Neural progenitor cell (in vitro differentiated cells): ENCODE measurements at regions not wholly inside any gene's neighbourhood (a gene's known extent, or its start where the extent isn't known, plus 50 kb on each side); places are given as distances from the start of the nearest gene placed in this dataset.
"Not testable (repeated sequence)": the region's sequence is repeated elsewhere in the genome, so short reads cannot be mapped to it uniquely, and the experiment has no call there.

Experiments used
- DNase-seq: peaks from one replicate; pipeline ENCODE4 v3.0.0-alpha.2; 2016; ENCODE audit warnings: low spot score
- H2AFZ ChIP-seq: fragments of 200-600 bp; sonication (generic); replicated peaks from 2 replicates; pipeline ENCODE4 v1.6.1; 2016; ENCODE audit warnings: antibody characterized with exemption
- H3F3A ChIP-seq: fragments of 200-600 bp; sonication (generic); 2 replicates; pipeline ENCODE4 v1.6.1; 2016; ENCODE audit warnings: antibody characterized with exemption, low read depth
- H3K27ac ChIP-seq: fragments of 200-600 bp; sonication (generic); 2 replicates; pipeline ENCODE4 v1.5.1; 2016; ENCODE audit warnings: mild to moderate bottlenecking
- H3K27me3 ChIP-seq: fragments of 200-600 bp; sonication (generic); 2 replicates; pipeline ENCODE4 v1.6.1; 2016; ENCODE audit warnings: mild to moderate bottlenecking, moderate library complexity
- H3K36me3 ChIP-seq: fragments of 200-600 bp; sonication (generic); 2 replicates; pipeline ENCODE4 v1.5.1; 2016
- H3K4me1 ChIP-seq: fragments of 200-600 bp; sonication (generic); 2 replicates; pipeline ENCODE4 v1.6.1; 2016; ENCODE audit warnings: mixed run types
- H3K4me2 ChIP-seq: fragments of 200-600 bp; sonication (generic); 2 replicates; pipeline ENCODE4 v1.6.1; 2016
- H3K4me3 ChIP-seq: fragments of 200-600 bp; sonication (generic); 2 replicates; pipeline ENCODE4 v1.5.1; 2016
- H3K79me2 ChIP-seq: fragments of 200-600 bp; sonication (generic); 2 replicates; pipeline ENCODE4 v1.6.1; 2016; ENCODE audit warnings: low read depth
- H3K9ac ChIP-seq: fragments of 200-600 bp; sonication (generic); 2 replicates; pipeline ENCODE4 v1.6.1; 2016
- H3K9me3 ChIP-seq: fragments of 200-600 bp; sonication (generic); 2 replicates; pipeline ENCODE4 v1.5.1; 2016; ENCODE audit warnings: low read depth
- H4K20me1 ChIP-seq: fragments of 200-600 bp; sonication (generic); 2 replicates; pipeline ENCODE4 v1.6.1; 2016; ENCODE audit warnings: low read depth
- H3K27ac Mint-ChIP-seq: 3 replicates; pipeline ENCODE4 v1.8.0; 2021; ENCODE audit warnings: mixed read lengths
- H3K27me3 Mint-ChIP-seq: 2 replicates; pipeline ENCODE4 v1.8.0; 2022; ENCODE audit warnings: low read depth, mild to moderate bottlenecking, inconsistent platforms, moderate library complexity, mixed read lengths; ENCODE audit not compliant: insufficient read depth
- H3K36me3 Mint-ChIP-seq: 3 replicates; pipeline ENCODE4 v1.8.0; 2021; ENCODE audit warnings: mixed read lengths
- H3K4me1 Mint-ChIP-seq: 3 replicates; pipeline ENCODE4 v1.8.0; 2021; ENCODE audit warnings: mixed read lengths
- H3K4me3 Mint-ChIP-seq: 3 replicates; pipeline ENCODE4 v1.8.0; 2021; ENCODE audit warnings: mild to moderate bottlenecking, moderate library complexity, mixed read lengths
- H3K9me3 Mint-ChIP-seq: 3 replicates; pipeline ENCODE4 v1.8.0; 2020; ENCODE audit warnings: mixed read lengths
- EZH2 ChIP-seq: fragments of 200-600 bp; sonication (generic); IDR thresholded peaks from 2 replicates; pipeline ENCODE4 v1.6.1; 2017; ENCODE audit warnings: antibody characterized with exemption, mild to moderate bottlenecking, moderate library complexity
- EZH2phosphoT487 ChIP-seq: fragments of 200-600 bp; sonication (generic); IDR thresholded peaks from 2 replicates; pipeline ENCODE4 v1.6.1; 2017; ENCODE audit warnings: antibody characterized with exemption
- TF ChIP-seq, protein P1 (sequence below): fragments of 200-600 bp; sonication (generic); IDR thresholded peaks from 2 replicates; pipeline ENCODE4 v1.5.1; 2017; ENCODE audit warnings: antibody characterized with exemption, mild to moderate bottlenecking

DNA sequence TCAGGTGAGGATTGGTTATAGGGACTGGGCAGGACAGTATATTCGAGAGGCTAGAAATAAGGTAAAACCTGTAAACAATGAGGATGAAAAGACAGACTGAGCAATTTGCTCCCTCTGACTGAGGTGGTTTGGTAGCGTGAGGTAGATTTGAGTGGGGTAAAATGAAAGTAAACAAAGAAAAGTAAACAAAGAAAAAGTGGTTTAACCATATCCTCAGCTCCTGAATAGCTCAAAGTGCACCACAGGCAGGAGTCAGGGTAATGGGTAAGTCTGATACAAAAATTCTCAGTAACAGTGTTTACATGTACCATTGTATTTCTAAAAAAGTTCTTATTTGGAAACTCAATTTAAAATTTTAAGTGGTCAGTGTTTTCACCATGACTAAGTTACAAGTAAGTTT lies 203.1 kb upstream of the ARRDC3 start:
- peaks cover 17% of the 10 kb centered on the region for H3K9me3 ChIP-seq
- H3K4me1 ChIP-seq: no peaks in the 10 kb centered on the region
- Mint-ChIP-seq H3K4me3 (no peak overlapping the region), H3K4me1 (no peaks in the 10 kb centered on the region), H3K9me3 (peaks cover 20% of the 10 kb centered on the region), H3K27me3 (no peaks in the 10 kb centered on the region), H3K27ac (no peak overlapping the region), H3K36me3 (peaks cover 6% of the 10 kb centered on the region)
- H3K79me2 ChIP-seq: no peaks in the 10 kb centered on the region
- no peak for TF ChIP-seq EZH2
- no peak overlapping the region for H3K4me2 ChIP-seq
- no peaks in the 10 kb centered on the region for H3K27me3 ChIP-seq
- no peaks in the 10 kb centered on the region for H4K20me1 ChIP-seq
- no peaks in the 10 kb centered on the region for H3F3A ChIP-seq
- H3K27ac ChIP-seq: no peak overlapping the region
- H3K36me3 ChIP-seq: no peaks in the 10 kb centered on the region
- no peak overlapping the region for H3K4me3 ChIP-seq
- no peak overlapping the region for H3K9ac ChIP-seq
- H2AFZ ChIP-seq: no peak overlapping the region
- DNase-seq: no peak

DNA sequence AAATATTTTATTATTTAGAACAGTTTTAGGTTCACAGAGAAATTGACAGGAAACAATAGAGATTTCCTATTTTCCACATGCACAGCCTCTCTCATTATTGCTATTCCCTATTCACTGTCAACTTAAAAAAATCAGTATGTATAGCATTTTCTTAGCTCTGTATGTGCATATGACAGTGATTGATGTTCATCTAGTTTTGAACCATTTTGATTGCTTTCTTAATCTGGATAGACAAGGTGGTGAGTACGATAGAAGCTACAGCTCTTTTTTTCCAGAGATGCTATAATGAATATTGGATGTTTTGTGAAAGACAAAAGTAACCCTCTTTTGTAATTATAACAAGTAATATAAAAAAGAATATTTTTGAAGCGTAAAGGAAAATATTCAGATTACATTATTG lies 201.2 kb upstream of the ARRDC3 start:
- Histone ChIP-seq H2AFZ (no peak overlapping the region), H3K4me3 (no peak overlapping the region), H3K9ac (no peak overlapping the region), H3K9me3 (no peaks in the 10 kb centered on the region), H4K20me1 (no peaks in the 10 kb centered on the region), H3K27me3 (no peaks in the 10 kb centered on the region), H3K79me2 (no peaks in the 10 kb centered on the region), H3K27ac (no peak overlapping the region), H3K36me3 (no peaks in the 10 kb centered on the region), H3K4me2 (no peak overlapping the region), H3F3A (no peaks in the 10 kb centered on the region), H3K4me1 (no peaks in the 10 kb centered on the region)
- Mint-ChIP-seq H3K4me3 (no peak overlapping the region), H3K27ac (no peak overlapping the region), H3K27me3 (no peaks in the 10 kb centered on the region), H3K4me1 (no peaks in the 10 kb centered on the region), H3K36me3 (peaks cover 3% of the 10 kb centered on the region), H3K9me3 (peaks cover 15% of the 10 kb centered on the region)
- TF ChIP-seq EZH2phosphoT487 (no peak), EZH2 (no peak)
- TF ChIP-seq, protein P1, sequence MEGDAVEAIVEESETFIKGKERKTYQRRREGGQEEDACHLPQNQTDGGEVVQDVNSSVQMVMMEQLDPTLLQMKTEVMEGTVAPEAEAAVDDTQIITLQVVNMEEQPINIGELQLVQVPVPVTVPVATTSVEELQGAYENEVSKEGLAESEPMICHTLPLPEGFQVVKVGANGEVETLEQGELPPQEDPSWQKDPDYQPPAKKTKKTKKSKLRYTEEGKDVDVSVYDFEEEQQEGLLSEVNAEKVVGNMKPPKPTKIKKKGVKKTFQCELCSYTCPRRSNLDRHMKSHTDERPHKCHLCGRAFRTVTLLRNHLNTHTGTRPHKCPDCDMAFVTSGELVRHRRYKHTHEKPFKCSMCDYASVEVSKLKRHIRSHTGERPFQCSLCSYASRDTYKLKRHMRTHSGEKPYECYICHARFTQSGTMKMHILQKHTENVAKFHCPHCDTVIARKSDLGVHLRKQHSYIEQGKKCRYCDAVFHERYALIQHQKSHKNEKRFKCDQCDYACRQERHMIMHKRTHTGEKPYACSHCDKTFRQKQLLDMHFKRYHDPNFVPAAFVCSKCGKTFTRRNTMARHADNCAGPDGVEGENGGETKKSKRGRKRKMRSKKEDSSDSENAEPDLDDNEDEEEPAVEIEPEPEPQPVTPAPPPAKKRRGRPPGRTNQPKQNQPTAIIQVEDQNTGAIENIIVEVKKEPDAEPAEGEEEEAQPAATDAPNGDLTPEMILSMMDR: no peak
- DNase-seq: no peak

DNA sequence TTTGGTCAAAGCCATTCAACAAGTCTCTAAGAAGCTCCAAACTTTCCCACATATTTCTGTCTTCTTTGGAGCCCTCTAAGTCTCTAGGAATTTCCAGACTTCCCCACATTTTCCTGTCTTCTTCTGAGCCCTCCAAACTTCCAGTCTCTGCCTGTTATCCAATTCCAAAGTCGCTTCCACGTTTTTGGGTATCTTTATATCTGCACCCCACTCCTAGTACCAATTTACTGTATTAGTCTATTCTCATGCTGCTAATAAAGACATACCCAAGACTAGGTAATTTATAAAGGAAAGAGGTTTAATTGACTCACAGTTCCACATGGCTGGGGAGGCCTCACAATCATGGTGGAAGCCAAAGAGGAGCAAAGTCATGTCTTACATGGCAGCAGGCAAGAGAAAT lies 182.9 kb upstream of the ARRDC3 start:
- H3K4me1 Mint-ChIP-seq, H3K4me3 ChIP-seq, H3K36me3 Mint-ChIP-seq, H3K27ac ChIP-seq, H3K27ac Mint-ChIP-seq, H3K27me3 Mint-ChIP-seq, DNase-seq, H3K9ac ChIP-seq, H3K36me3 ChIP-seq, H4K20me1 ChIP-seq, H3K79me2 ChIP-seq, H3K4me3 Mint-ChIP-seq, H3K4me2 ChIP-seq, H2AFZ ChIP-seq, H3K4me1 ChIP-seq, H3K27me3 ChIP-seq, H3K9me3 ChIP-seq, H3F3A ChIP-seq: not testable (repeated sequence)
- peaks cover 24% of the 10 kb centered on the region for H3K9me3 Mint-ChIP-seq

DNA sequence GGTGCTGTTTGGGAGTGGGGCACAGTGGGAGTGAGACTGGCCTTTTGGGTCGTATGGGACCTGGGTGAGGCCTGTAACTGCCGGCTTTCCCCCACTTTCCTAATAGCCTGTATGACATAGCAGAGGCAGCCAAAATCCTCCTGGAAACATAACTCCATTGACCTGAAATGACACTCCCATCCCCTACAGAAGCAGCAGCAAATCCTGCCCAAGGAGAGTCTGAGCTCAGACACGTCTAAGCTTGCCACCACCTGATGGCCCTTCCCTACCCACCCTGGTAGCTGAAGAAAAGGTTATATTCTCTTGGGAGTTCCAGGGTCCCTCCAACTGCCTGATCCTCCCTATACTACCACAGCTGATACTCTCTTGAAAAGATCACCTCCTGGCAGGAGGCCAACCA lies 179.8 kb upstream of the ARRDC3 start:
- no peak overlapping the region for H3K4me3 ChIP-seq
- H3K4me1 ChIP-seq: no peaks in the 10 kb centered on the region
- DNase-seq: no peak
- H3K27ac Mint-ChIP-seq: no peak overlapping the region
- H2AFZ ChIP-seq: no peak overlapping the region
- no peaks in the 10 kb centered on the region for H3F3A ChIP-seq
- H3K27ac ChIP-seq: no peak overlapping the region
- no peak for TF ChIP-seq EZH2phosphoT487
- TF ChIP-seq, protein P1: no peak
- TF ChIP-seq EZH2: no peak
- no peak overlapping the region for H3K9ac ChIP-seq
- no peaks in the 10 kb centered on the region for H3K27me3 ChIP-seq
- no peak overlapping the region for H3K4me3 Mint-ChIP-seq
- H3K27me3 Mint-ChIP-seq: no peaks in the 10 kb centered on the region
- no peaks in the 10 kb centered on the region for H3K9me3 ChIP-seq
- H3K79me2 ChIP-seq: no peaks in the 10 kb centered on the region
- H4K20me1 ChIP-seq: no peaks in the 10 kb centered on the region
- no peaks in the 10 kb centered on the region for H3K4me1 Mint-ChIP-seq
- H3K4me2 ChIP-seq: no peak overlapping the region
- no peaks in the 10 kb centered on the region for H3K36me3 ChIP-seq
- peaks cover 20% of the 10 kb centered on the region for H3K9me3 Mint-ChIP-seq
- peaks cover 2% of the 10 kb centered on the region for H3K36me3 Mint-ChIP-seq
